ENCODE measurements at regions not wholly inside any gene's neighbourhood (a gene's known extent, or its start where the extent isn't known, plus 50 kb on each side); places are given as distances from the start of the nearest gene placed in this dataset.

DNA sequence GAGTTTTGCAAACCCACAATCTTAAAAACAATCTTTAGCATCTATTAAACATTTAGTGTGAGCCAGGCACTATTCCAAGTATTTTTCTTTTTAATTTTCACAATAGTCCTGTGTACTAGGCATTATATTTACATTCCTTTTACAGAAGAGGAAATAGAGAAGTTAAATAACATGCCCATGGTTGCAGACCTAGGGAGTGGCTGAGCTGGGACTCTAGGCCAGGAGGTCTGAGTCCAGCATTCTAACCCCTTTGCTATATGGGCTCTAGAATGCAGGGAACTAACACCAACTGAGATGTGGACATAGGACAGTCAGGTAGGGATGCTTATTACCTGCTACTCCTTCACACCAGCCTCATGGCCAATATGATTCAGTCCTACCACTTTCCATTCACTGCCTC, 243.8 kb downstream of the XPNPEP1 start:
- no peaks in the 10 kb centered on the region for H3K4me1 ChIP-seq
- CTCF ChIA-PET, result no interaction called here
- FAIRE-seq (no peak), ATAC-seq (no peak), DNase-seq (ENCODE audit: low read depth in 1 of 2, low spot score in 1 of 2) (no peak)
- no peak overlapping the region for H3K4me3 ChIP-seq
- H3K4me2 ChIP-seq, result no peak overlapping the region
- H3K27ac ChIP-seq, result no peak overlapping the region
- no peaks in the 10 kb centered on the region for H3K9me3 ChIP-seq
- POLR2A ChIA-PET, result no interaction called here
- TF ChIP-seq GATA3 (IDR thresholded peaks at IDR 0.05; ENCODE audit: borderline replicate concordance), result no peak
- TF ChIP-seq NPAS2 (CRISPR knock-in tag; IDR thresholded peaks at IDR 0.05; ENCODE audit: borderline replicate concordance), result no peak
- TF ChIP-seq RNF2 (IDR thresholded peaks at IDR 0.05; ENCODE audit: borderline replicate concordance, low read depth), result no peak
- TF ChIP-seq, protein P1, sequence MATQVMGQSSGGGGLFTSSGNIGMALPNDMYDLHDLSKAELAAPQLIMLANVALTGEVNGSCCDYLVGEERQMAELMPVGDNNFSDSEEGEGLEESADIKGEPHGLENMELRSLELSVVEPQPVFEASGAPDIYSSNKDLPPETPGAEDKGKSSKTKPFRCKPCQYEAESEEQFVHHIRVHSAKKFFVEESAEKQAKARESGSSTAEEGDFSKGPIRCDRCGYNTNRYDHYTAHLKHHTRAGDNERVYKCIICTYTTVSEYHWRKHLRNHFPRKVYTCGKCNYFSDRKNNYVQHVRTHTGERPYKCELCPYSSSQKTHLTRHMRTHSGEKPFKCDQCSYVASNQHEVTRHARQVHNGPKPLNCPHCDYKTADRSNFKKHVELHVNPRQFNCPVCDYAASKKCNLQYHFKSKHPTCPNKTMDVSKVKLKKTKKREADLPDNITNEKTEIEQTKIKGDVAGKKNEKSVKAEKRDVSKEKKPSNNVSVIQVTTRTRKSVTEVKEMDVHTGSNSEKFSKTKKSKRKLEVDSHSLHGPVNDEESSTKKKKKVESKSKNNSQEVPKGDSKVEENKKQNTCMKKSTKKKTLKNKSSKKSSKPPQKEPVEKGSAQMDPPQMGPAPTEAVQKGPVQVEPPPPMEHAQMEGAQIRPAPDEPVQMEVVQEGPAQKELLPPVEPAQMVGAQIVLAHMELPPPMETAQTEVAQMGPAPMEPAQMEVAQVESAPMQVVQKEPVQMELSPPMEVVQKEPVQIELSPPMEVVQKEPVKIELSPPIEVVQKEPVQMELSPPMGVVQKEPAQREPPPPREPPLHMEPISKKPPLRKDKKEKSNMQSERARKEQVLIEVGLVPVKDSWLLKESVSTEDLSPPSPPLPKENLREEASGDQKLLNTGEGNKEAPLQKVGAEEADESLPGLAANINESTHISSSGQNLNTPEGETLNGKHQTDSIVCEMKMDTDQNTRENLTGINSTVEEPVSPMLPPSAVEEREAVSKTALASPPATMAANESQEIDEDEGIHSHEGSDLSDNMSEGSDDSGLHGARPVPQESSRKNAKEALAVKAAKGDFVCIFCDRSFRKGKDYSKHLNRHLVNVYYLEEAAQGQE (IDR thresholded peaks at IDR 0.05), result no peak

DNA sequence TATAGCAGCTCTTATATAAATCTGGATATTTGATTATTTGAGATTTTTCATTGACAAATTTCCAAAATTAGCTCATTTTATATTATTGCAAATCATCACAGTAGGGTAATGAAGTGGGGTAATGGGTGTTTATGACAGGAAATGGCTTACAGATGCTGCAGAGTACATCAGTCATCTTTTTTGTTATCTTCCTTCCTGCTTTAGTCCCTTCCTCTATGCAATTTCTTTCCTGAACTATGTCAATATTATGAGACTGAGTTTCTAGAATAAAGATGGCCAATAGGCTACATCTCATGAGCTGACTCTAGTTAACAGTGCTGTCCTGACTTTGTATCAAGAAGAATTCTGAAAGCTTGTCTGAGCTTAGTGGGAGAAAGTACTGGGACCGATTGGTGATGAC, 244.5 kb downstream of the XPNPEP1 start:
- ChIA-PET POLR2A (no interaction called here), CTCF (no interaction called here)
- no peak for FAIRE-seq
- WGBS (ENCODE audit: missing lambda C conversion rate), result 0% methylated on average over 1 of the region's 1 CpG
- Histone ChIP-seq H3K4me2 (no peak overlapping the region), H3K27ac (no peak overlapping the region), H3K4me3 (no peak overlapping the region), H3K4me1 (no peaks in the 10 kb centered on the region), H3K9me3 (no peaks in the 10 kb centered on the region)
- no peak for TF ChIP-seq SMC3 (IDR thresholded peaks at IDR 0.05)
- TF ChIP-seq, protein P2, sequence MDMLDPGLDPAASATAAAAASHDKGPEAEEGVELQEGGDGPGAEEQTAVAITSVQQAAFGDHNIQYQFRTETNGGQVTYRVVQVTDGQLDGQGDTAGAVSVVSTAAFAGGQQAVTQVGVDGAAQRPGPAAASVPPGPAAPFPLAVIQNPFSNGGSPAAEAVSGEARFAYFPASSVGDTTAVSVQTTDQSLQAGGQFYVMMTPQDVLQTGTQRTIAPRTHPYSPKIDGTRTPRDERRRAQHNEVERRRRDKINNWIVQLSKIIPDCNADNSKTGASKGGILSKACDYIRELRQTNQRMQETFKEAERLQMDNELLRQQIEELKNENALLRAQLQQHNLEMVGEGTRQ (IDR thresholded peaks at IDR 0.05), result no peak
- no peak for TF ChIP-seq ESRRA (IDR thresholded peaks at IDR 0.05; ENCODE audit: borderline replicate concordance, low read length)
- no peak for TF ChIP-seq FOSL2 (IDR thresholded peaks at IDR 0.05)
- TF ChIP-seq FOSL2 (CRISPR knock-in tag; IDR thresholded peaks at IDR 0.05), result no peak
- no peak for TF ChIP-seq TP53 (CRISPR knock-in tag; IDR thresholded peaks at IDR 0.05)
- TF ChIP-seq BHLHE40 (IDR thresholded peaks at IDR 0.05; ENCODE audit: low read depth, low read length), result no peak
- TF ChIP-seq JUN (IDR thresholded peaks at IDR 0.05), result no peak
- TF ChIP-seq, protein P1 (IDR thresholded peaks at IDR 0.05), result no peak
- no peak for TF ChIP-seq NPAS2 (CRISPR knock-in tag; IDR thresholded peaks at IDR 0.05; ENCODE audit: borderline replicate concordance)
- no peak for TF ChIP-seq EHF (CRISPR knock-in tag; IDR thresholded peaks at IDR 0.05)
- no peak for TF ChIP-seq HOXA7 (CRISPR knock-in tag; IDR thresholded peaks at IDR 0.05)
- TF ChIP-seq CHD4 (IDR thresholded peaks at IDR 0.05; ENCODE audit: borderline replicate concordance), result no peak
- no peak for TF ChIP-seq MAZ (IDR thresholded peaks at IDR 0.05; ENCODE audit: borderline replicate concordance, low read depth, low read length)
- DNase-seq (ENCODE audit: low read depth in 1 of 2, low spot score in 1 of 2), result no peak
- no peak for ATAC-seq

DNA sequence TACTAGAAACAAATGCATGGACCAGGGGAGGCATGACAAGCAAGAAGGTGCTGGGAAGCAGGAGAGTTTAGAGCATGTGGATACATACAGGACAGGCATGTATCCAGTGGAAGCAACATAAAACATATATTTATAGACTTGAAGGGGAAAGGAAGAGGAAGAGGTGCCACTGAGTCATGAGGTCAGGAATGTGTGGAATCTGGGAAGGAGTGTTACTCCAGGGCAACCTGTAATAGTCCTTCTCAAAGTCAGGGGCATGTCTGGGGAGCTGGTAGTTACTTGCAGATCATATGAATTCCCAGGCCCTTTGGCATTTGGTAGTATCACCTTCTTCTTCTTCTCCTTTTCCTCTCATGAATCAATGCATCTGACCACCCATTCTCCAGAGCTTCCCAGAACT, 246.6 kb downstream of the XPNPEP1 start:
- no peaks in the 10 kb centered on the region for H3K4me1 ChIP-seq
- no peak overlapping the region for H3K27ac ChIP-seq
- no peak overlapping the region for H3K4me3 ChIP-seq
- no peak overlapping the region for H3K4me2 ChIP-seq
- ATAC-seq (no peak), FAIRE-seq (no peak), DNase-seq (ENCODE audit: low read depth in 1 of 2, low spot score in 1 of 2) (no peak)
- no peaks in the 10 kb centered on the region for H3K9me3 ChIP-seq
- CTCF ChIA-PET, result no interaction called here
- POLR2A ChIA-PET, result no interaction called here
- TF ChIP-seq KDM5A (IDR thresholded peaks at IDR 0.05), result no peak
- TF ChIP-seq FOSL2 (IDR thresholded peaks at IDR 0.05), result no peak
- no peak for TF ChIP-seq FOSL2 (CRISPR knock-in tag; IDR thresholded peaks at IDR 0.05)
- TF ChIP-seq, protein P3, sequence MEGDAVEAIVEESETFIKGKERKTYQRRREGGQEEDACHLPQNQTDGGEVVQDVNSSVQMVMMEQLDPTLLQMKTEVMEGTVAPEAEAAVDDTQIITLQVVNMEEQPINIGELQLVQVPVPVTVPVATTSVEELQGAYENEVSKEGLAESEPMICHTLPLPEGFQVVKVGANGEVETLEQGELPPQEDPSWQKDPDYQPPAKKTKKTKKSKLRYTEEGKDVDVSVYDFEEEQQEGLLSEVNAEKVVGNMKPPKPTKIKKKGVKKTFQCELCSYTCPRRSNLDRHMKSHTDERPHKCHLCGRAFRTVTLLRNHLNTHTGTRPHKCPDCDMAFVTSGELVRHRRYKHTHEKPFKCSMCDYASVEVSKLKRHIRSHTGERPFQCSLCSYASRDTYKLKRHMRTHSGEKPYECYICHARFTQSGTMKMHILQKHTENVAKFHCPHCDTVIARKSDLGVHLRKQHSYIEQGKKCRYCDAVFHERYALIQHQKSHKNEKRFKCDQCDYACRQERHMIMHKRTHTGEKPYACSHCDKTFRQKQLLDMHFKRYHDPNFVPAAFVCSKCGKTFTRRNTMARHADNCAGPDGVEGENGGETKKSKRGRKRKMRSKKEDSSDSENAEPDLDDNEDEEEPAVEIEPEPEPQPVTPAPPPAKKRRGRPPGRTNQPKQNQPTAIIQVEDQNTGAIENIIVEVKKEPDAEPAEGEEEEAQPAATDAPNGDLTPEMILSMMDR (IDR thresholded peaks at IDR 0.05), result no peak
- no peak for TF ChIP-seq FOXS1 (CRISPR knock-in tag; IDR thresholded peaks at IDR 0.05)
- no peak for TF ChIP-seq NR3C1 (IDR thresholded peaks at IDR 0.05)
- TF ChIP-seq, protein P4, sequence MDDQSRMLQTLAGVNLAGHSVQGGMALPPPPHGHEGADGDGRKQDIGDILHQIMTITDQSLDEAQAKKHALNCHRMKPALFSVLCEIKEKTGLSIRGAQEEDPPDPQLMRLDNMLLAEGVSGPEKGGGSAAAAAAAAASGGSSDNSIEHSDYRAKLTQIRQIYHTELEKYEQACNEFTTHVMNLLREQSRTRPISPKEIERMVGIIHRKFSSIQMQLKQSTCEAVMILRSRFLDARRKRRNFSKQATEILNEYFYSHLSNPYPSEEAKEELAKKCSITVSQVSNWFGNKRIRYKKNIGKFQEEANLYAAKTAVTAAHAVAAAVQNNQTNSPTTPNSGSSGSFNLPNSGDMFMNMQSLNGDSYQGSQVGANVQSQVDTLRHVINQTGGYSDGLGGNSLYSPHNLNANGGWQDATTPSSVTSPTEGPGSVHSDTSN (IDR thresholded peaks at IDR 0.05), result no peak
- TF ChIP-seq, protein P5, sequence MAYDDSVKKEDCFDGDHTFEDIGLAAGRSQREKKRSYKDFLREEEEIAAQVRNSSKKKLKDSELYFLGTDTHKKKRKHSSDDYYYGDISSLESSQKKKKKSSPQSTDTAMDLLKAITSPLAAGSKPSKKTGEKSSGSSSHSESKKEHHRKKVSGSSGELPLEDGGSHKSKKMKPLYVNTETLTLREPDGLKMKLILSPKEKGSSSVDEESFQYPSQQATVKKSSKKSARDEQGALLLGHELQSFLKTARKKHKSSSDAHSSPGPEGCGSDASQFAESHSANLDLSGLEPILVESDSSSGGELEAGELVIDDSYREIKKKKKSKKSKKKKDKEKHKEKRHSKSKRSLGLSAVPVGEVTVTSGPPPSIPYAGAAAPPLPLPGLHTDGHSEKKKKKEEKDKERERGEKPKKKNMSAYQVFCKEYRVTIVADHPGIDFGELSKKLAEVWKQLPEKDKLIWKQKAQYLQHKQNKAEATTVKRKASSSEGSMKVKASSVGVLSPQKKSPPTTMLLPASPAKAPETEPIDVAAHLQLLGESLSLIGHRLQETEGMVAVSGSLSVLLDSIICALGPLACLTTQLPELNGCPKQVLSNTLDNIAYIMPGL (CRISPR knock-in tag; IDR thresholded peaks at IDR 0.05; ENCODE audit: borderline replicate concordance), result no peak
- TF ChIP-seq TFCP2L1 (CRISPR knock-in tag; IDR thresholded peaks at IDR 0.05), result no peak
